ENCODE measurements at regions not wholly inside any gene's neighbourhood (a gene's known extent, or its start where the extent isn't known, plus 50 kb on each side); places are given as distances from the start of the nearest gene placed in this dataset.

GRCh38 chr1:86296305-86297205 is 99.6 kb downstream of the ODF2L start:
- peak; percentile 54 for DNase-seq

- DNase-seq: no peak
Observed at GRCh38 chr1:86289746-86290145, 106.4 kb downstream of the ODF2L start.

GRCh38 chr1:86289161-86289560 is 107.0 kb downstream of the ODF2L start:
- no peak for DNase-seq

- DNase-seq: no peak
Observed at GRCh38 chr1:86288586-86289147, 107.5 kb downstream of the ODF2L start.

GRCh38 chr1:86285796-86286195 is 110.3 kb downstream of the ODF2L start:
- no peak for DNase-seq

- DNase-seq: no peak
Observed at GRCh38 chr1:86282611-86283010, 113.5 kb downstream of the ODF2L start.

GRCh38 chr1:86277936-86278335 is 118.2 kb downstream of the ODF2L start:
- DNase-seq: no peak

- DNase-seq: no peak
Observed at GRCh38 chr1:86273066-86273465, 116.5 kb upstream of the COL24A1 start.

GRCh38 chr1:86272083-86272482 is 115.5 kb upstream of the COL24A1 start:
- DNase-seq: no peak

GRCh38 chr1:86271046-86271445 is 114.5 kb upstream of the COL24A1 start:
- DNase-seq: no peak

- no peak for DNase-seq
Observed at GRCh38 chr1:86263101-86263500, 106.5 kb upstream of the COL24A1 start.

- DNase-seq: no peak
Observed at GRCh38 chr1:86260476-86260875, 103.9 kb upstream of the COL24A1 start.

- DNase-seq: no peak
Observed at GRCh38 chr1:86259390-86259789, 102.8 kb upstream of the COL24A1 start.

- no peak for DNase-seq
Observed at GRCh38 chr1:86258101-86258500, 101.5 kb upstream of the COL24A1 start.

GRCh38 chr1:86247597-86248279 is 91.2 kb upstream of the COL24A1 start:
- no peak for DNase-seq

- no peak for DNase-seq
Observed at GRCh38 chr1:86245566-86246190, 89.1 kb upstream of the COL24A1 start.

- no peak for DNase-seq
Observed at GRCh38 chr1:86239894-86240293, 83.3 kb upstream of the COL24A1 start.

GRCh38 chr1:86239490-86239889 is 82.9 kb upstream of the COL24A1 start:
- no peak for DNase-seq

GRCh38 chr1:86238226-86238625 is 81.7 kb upstream of the COL24A1 start:
- no peak for DNase-seq

- DNase-seq: no peak
Observed at GRCh38 chr1:86235852-86236251, 79.3 kb upstream of the COL24A1 start.

GRCh38 chr1:86233403-86233802 is 76.8 kb upstream of the COL24A1 start:
- DNase-seq: peak; percentile 38

GRCh38 chr1:86231076-86231475 is 74.5 kb upstream of the COL24A1 start:
- peak; percentile 16 for DNase-seq

- DNase-seq: no peak
Observed at GRCh38 chr1:86229405-86229975, 72.9 kb upstream of the COL24A1 start.

Measured in MV-4-11 (cell line).